ENCODE measurements at regions not wholly inside any gene's neighbourhood (a gene's known extent, or its start where the extent isn't known, plus 50 kb on each side); places are given as distances from the start of the nearest gene placed in this dataset.

DNA sequence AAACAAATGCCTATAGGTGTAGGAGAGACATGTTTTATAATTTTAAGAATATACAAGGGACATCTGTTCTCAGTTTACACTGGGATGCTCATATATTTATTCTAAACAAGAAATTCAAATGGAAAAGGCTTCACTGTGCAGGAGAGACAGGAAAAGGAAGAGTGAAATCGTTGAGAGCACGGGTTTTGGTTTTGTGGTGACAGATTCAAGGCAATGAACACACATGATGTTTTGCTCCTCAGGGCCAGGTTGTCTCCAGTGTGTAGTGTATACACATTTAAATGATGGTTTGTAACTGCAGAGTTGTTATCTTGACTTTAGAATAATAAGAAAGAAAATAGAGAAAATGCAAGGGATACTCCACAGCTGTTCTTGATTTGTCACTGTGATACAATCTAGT, 73.7 kb downstream of the S1PR1 start:
- no peaks in the 10 kb centered on the region for H3K36me3 Mint-ChIP-seq (ENCODE audit: low read depth)
- H3K27me3 Mint-ChIP-seq, result no peaks in the 10 kb centered on the region
- peaks cover 82% of the 10 kb centered on the region for H3K4me1 Mint-ChIP-seq (ENCODE audit: low read depth)
- H3K9me3 Mint-ChIP-seq, result no peaks in the 10 kb centered on the region
- H3K4me3 Mint-ChIP-seq, result peak overlapping the region; percentile 81
- peak overlapping the region; percentile 37 for H3K27ac Mint-ChIP-seq

DNA sequence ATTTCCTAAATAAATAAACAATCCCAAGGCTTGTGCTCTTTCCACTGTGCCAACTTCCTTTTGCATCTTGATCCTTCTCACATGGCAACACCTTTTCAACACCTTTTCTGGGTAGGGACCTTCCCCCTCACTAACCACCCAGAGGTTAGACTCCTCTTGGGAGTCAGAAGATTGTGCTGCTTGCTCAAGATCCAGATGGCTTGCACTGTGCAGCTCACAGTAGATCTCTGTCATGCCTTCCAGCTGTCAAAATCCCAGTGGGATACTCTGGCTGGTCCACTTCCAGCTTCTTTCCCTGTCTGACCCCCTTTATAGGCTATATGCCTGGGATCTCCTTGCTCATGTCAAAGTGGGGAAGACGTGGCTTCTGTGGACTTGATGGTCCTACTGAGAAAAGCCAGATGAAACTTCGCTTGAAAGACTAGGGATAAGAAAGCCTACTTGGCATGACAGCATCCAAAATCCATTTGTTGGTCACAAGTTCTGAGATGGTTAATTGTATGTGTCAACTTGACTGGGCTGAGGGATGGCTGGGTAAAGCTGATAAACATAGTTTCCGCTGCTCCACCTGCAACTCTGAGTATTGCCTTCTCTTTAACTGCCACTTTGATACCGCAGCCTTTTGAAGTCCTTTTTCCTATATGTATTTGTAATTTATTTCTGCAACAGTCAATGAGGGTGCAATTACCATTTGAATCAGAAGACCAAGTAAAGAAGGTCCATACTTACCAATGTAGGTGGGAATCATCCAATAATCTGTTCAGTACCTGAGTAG, 74.5 kb downstream of the S1PR1 start:
- Mint-ChIP-seq H3K9me3 (no peaks in the 10 kb centered on the region), H3K27ac (peak overlapping the region; percentile 4), H3K36me3 (ENCODE audit: low read depth) (no peaks in the 10 kb centered on the region), H3K4me1 (ENCODE audit: low read depth) (peaks cover 82% of the 10 kb centered on the region), H3K27me3 (no peaks in the 10 kb centered on the region), H3K4me3 (no peak overlapping the region)

DNA sequence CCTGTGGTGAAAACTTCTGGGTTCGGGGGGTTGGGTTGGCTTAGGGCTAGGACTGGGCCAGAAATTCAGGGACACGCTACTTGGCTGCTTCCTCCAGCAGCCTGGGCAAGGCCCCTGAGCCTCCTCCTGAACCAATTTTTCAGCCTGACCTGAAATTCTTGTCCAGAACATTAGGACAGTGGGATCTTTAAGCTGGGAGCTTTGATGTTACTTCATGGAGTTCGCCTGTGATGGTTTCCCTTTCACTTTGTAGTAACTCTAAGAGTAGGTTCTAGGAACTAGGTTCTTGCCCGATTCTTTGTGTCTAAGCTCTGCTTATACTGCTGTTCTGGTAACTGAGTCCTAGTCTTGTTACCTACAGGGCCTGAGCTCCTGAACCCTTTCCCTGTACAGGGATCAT, 75.3 kb downstream of the S1PR1 start:
- peak overlapping the region; percentile 27 for H3K4me3 Mint-ChIP-seq
- H3K4me1 Mint-ChIP-seq (ENCODE audit: low read depth), result peaks cover 77% of the 10 kb centered on the region
- H3K27me3 Mint-ChIP-seq, result no peaks in the 10 kb centered on the region
- no peaks in the 10 kb centered on the region for H3K9me3 Mint-ChIP-seq
- H3K27ac Mint-ChIP-seq, result peak overlapping the region; percentile 30
- H3K36me3 Mint-ChIP-seq (ENCODE audit: low read depth), result no peaks in the 10 kb centered on the region

DNA sequence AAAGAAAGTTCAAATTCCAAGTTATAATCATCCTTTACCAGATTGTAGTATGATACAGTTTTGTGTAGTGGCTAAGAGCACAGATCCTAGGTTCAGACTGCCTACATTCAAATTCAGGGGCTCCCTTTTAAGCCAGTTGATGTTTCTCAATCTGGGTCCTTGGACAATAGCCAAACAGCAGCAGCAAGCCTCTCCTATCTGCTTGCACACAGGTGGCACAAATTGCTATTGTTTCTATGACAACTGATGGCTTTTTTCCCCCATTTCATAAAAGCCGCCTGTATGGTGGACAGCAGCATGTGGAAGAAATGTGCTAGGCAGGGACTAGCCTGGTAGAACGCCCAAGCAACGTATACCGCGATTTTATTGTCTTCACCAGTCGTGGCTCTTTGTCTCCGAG, 76.5 kb downstream of the S1PR1 start:
- Mint-ChIP-seq H3K4me1 (ENCODE audit: low read depth) (peaks cover 65% of the 10 kb centered on the region), H3K27ac (no peak overlapping the region), H3K36me3 (ENCODE audit: low read depth) (no peaks in the 10 kb centered on the region), H3K27me3 (no peaks in the 10 kb centered on the region), H3K4me3 (no peak overlapping the region), H3K9me3 (no peaks in the 10 kb centered on the region)

DNA sequence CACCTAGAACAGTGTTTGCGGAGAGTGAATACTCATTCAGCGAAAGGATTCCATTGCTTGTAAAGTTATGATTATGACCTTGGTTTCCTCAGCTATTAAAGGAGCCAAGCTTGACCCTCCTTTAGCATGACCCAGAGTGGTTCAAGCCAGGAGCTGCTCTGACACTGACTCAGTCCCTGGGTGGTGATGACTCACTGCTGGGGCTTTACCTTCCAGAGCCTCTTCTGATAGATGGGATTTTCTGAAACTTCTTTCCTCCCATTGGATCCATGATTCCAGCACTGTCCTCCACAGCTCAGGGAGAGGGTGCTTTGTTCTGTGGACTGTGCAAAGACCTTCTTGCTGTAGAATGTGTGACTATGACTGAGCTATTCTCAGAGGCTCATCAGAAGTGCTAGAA, 77.4 kb downstream of the S1PR1 start:
- H3K9me3 Mint-ChIP-seq, result no peaks in the 10 kb centered on the region
- no peak overlapping the region for H3K4me3 Mint-ChIP-seq
- no peaks in the 10 kb centered on the region for H3K36me3 Mint-ChIP-seq (ENCODE audit: low read depth)
- H3K27ac Mint-ChIP-seq, result no peak overlapping the region
- H3K27me3 Mint-ChIP-seq, result no peaks in the 10 kb centered on the region
- peaks cover 56% of the 10 kb centered on the region for H3K4me1 Mint-ChIP-seq (ENCODE audit: low read depth)

DNA sequence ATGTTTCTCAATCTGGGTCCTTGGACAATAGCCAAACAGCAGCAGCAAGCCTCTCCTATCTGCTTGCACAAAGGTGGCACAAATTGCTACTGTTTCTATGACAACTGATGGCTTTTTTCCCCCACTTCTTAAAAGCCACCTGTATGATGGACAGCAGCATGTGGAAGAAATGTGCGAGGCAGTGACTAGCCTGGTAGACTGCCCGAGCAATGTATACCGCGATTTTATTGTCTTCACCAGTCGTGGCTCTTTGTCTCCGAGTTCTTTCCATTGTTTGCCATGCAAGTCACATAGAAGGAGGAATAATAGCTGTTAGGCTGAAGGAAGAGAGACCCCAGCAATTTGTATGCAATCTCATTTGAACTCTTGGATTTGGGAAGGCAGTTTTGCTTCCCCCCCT, 79.4 kb downstream of the S1PR1 start:
- Mint-ChIP-seq H3K9me3 (no peaks in the 10 kb centered on the region), H3K27ac (no peak overlapping the region), H3K27me3 (no peaks in the 10 kb centered on the region), H3K36me3 (ENCODE audit: low read depth) (no peaks in the 10 kb centered on the region), H3K4me1 (ENCODE audit: low read depth) (peaks cover 36% of the 10 kb centered on the region), H3K4me3 (no peak overlapping the region)

DNA sequence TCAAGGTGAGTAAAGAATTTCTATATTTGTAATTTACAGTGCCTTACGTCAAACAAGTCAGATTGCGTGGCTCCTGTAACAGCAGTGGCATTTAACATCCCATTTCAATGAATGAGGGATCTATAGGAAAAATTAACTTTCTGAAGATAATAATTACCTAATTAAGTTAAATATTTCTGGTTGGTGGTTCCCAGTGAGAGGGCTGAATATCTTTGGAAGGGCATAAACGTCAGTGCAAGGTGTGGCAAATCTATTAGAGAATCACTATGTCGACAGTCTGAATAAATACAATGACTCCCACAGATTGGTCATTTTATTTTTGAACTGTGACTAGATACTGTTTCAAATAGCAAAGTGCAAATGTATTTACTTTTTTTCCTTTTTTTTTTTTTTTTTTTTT, 80.0 kb downstream of the S1PR1 start:
- H3K36me3 Mint-ChIP-seq (ENCODE audit: low read depth), result no peaks in the 10 kb centered on the region
- no peaks in the 10 kb centered on the region for H3K9me3 Mint-ChIP-seq
- H3K4me1 Mint-ChIP-seq (ENCODE audit: low read depth), result peaks cover 30% of the 10 kb centered on the region
- no peak overlapping the region for H3K4me3 Mint-ChIP-seq
- H3K27me3 Mint-ChIP-seq, result no peaks in the 10 kb centered on the region
- no peak overlapping the region for H3K27ac Mint-ChIP-seq

DNA sequence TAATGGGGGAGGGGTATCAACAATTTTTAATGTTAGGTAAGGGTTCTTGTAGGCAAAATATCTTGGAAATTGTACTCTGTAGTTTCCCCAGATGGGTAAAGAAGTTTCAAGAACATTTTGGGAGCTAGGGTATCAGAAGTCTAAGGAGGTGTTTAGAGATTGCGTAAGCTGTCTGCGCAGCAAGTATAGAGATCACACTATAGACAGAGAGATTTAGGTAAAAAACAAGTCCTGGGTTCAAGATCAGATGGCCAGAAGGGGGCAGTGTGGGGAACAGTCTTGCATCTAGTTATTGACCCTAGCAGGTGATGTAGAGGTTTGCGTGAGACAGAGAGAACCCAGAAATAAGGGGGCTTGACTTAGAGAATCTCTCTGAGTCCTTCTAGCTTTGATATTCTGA, 80.8 kb downstream of the S1PR1 start:
- no peaks in the 10 kb centered on the region for H3K9me3 Mint-ChIP-seq
- H3K4me3 Mint-ChIP-seq, result no peak overlapping the region
- H3K4me1 Mint-ChIP-seq (ENCODE audit: low read depth), result peaks cover 22% of the 10 kb centered on the region
- H3K36me3 Mint-ChIP-seq (ENCODE audit: low read depth), result no peaks in the 10 kb centered on the region
- no peak overlapping the region for H3K27ac Mint-ChIP-seq
- no peaks in the 10 kb centered on the region for H3K27me3 Mint-ChIP-seq

DNA sequence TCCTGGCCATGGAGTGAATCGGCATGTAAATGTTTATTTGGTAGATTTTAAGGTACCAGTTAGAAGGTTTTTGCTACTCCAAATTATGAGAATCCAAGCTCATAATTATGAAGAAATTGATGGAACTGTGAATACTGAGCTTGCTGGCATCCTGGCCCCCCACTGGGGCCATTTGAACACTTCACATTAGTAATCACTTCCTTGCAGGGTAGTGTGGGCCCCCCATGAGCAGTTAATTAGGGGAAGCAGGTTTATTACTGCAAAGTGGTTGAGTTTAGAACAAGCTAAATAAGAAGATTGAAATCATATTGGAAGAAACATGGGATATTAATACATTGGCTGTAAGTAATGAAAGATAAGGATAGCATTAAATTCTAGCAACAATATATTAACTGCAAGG, 86.7 kb downstream of the S1PR1 start:
- no peak overlapping the region for H3K27ac Mint-ChIP-seq
- no peak overlapping the region for H3K4me3 Mint-ChIP-seq
- no peaks in the 10 kb centered on the region for H3K9me3 Mint-ChIP-seq
- no peaks in the 10 kb centered on the region for H3K27me3 Mint-ChIP-seq
- H3K4me1 Mint-ChIP-seq (ENCODE audit: low read depth), result no peaks in the 10 kb centered on the region
- no peaks in the 10 kb centered on the region for H3K36me3 Mint-ChIP-seq (ENCODE audit: low read depth)

DNA sequence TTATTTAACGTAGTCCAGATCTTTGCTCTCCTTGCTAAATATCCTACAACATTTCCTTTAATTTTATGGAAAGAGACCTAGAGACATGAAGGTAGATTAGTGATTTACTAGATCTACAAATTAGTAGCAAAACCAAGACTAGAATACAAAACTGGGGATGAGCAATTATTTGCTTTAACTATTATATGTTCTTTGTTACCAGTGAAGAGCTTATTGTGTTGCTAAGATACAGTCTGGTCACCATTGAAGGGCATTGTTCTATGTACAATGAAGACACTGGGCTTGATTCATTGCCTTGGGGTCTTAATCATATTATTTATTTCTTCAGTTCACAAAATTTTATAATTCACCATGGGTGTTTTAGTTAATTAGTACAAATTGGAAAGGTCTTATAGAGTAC, 88.3 kb downstream of the S1PR1 start:
- Mint-ChIP-seq H3K9me3 (no peaks in the 10 kb centered on the region), H3K4me1 (ENCODE audit: low read depth) (no peaks in the 10 kb centered on the region), H3K27ac (no peak overlapping the region), H3K36me3 (ENCODE audit: low read depth) (no peaks in the 10 kb centered on the region), H3K4me3 (no peak overlapping the region), H3K27me3 (no peaks in the 10 kb centered on the region)

DNA sequence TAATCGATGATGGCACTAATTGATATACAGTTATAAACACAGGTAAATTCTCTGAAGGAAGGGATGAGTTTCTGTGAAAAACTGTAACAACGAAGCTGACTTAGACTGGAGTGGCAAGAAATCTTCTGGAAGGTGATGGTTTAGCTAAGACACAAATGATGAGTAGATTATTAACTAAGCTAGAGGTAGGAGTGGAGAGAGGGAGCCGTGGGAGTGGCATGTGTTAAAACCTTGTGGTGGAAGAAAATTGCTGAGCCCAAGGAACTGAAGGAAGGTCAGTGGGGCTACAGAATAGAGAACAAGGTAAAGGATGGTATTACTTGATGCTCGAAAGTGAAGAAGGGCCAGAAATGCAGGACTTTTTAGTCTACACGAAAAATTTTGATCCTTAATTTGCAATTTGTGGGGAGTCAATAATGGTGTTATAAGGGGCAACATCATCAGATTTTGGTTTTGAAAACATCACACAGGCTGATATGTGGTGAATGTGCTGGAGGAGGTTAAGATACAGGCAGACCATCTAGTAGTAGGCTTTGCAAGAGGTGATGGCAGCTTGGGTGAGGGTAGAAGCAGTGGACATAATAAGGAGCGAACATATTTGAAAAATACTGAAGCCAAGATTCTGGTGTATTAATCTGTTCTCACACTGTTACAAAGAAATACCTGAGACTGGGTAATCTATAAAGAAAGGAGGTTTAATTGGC, 93.8 kb downstream of the S1PR1 start:
- Mint-ChIP-seq H3K4me1 (ENCODE audit: low read depth) (peaks cover 20% of the 10 kb centered on the region), H3K27ac (no peak overlapping the region), H3K27me3 (peaks cover 8% of the 10 kb centered on the region), H3K4me3 (peak overlapping the region; percentile 4), H3K36me3 (ENCODE audit: low read depth) (peaks cover 4% of the 10 kb centered on the region), H3K9me3 (peaks cover 22% of the 10 kb centered on the region)

DNA sequence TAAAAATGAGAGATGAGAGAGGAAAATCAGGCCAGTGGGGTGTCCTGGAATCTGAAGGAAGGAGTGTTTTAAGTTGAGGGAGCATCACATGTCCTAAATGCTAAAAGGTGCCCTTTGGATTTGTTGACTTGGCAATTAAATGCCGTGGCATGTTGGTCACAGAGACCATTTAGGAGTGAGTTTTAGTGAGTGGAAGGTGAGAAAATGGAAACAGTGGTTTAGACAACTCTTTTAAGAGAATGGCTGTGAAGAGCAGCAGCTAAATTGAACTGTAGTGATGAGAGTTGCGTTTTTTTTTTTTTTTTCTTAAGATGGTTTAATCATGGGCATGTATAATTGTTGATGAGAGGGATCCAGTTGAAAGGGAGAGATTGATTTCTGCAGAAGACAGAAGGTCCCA, 95.0 kb downstream of the S1PR1 start:
- Mint-ChIP-seq H3K36me3 (ENCODE audit: low read depth) (peaks cover 4% of the 10 kb centered on the region), H3K27me3 (peaks cover 8% of the 10 kb centered on the region), H3K27ac (peak overlapping the region; percentile 41), H3K4me1 (ENCODE audit: low read depth) (peaks cover 22% of the 10 kb centered on the region), H3K4me3 (no peak overlapping the region), H3K9me3 (peaks cover 31% of the 10 kb centered on the region)

DNA sequence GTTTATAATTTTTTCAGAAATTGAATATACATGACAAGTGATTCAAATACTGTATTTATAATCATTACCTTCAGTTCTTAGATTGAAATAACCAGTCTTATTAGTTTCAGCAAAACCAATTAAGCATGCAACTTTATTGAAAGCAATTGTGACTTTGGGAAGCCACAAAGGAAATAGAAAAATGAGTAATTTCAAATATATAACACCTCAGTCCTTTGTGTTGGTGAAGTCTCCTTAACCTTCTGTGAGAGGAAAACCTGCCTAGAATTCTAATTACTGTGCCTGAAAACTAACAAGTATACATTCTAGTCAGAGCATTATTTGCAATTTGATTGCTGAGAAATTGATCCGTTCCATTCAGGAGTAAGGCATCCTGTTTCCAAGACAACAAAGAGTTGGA, 95.8 kb downstream of the S1PR1 start:
- Mint-ChIP-seq H3K9me3 (peaks cover 34% of the 10 kb centered on the region), H3K27me3 (peaks cover 8% of the 10 kb centered on the region), H3K4me1 (ENCODE audit: low read depth) (peaks cover 29% of the 10 kb centered on the region), H3K27ac (no peak overlapping the region), H3K4me3 (no peak overlapping the region), H3K36me3 (ENCODE audit: low read depth) (peaks cover 4% of the 10 kb centered on the region)

DNA sequence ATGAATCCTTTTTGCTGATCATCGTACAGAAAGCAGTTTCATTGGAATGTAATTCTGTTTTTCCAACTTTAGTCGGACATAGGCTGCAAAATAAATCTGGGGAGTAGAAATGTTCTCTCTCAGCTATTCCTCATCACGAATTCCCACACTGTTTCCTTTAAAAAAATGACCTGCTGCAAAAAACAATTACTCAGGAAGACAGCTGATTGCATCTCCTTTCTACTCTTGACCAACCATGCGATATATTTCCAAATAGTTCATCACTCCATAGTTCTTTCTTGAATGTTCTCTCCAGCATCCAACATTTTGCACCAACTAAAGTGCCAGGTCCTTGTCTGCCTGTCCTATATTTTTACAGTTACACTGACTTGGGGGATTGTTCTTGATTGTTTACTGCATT, 96.4 kb downstream of the S1PR1 start:
- peaks cover 31% of the 10 kb centered on the region for H3K4me1 Mint-ChIP-seq (ENCODE audit: low read depth)
- H3K4me3 Mint-ChIP-seq, result no peak overlapping the region

DNA sequence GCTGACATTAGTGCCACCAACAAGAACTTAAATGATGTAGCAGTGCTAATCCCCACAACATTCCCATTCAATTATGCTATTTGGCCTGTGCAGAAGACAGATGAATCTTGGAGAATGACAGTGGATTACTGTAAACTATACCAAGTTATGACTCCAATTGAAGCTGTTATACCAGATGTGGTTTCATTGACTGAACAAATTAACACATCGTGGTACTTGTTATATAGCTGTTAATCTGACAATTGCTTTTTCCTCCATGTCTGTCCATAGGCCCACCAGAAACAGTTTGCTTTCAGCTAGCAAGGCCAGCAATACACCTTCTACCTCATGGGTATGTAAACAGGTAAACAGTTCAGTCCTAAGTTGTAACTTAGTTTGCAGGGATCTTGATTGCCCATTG, 101.1 kb downstream of the S1PR1 start:
- Mint-ChIP-seq H3K9me3 (peaks cover 25% of the 10 kb centered on the region), H3K4me3 (no peak overlapping the region), H3K27ac (no peak overlapping the region), H3K36me3 (ENCODE audit: low read depth) (peaks cover 4% of the 10 kb centered on the region), H3K4me1 (ENCODE audit: low read depth) (peaks cover 26% of the 10 kb centered on the region), H3K27me3 (peaks cover 8% of the 10 kb centered on the region)

More for the DNA sequence above, 96.4 kb downstream of the S1PR1 start:
- Mint-ChIP-seq H3K27ac (no peak overlapping the region), H3K27me3 (peaks cover 8% of the 10 kb centered on the region), H3K36me3 (ENCODE audit: low read depth) (peaks cover 4% of the 10 kb centered on the region), H3K9me3 (peaks cover 34% of the 10 kb centered on the region)
